ENCODE measurements at regions not wholly inside any gene's neighbourhood (a gene's known extent, or its start where the extent isn't known, plus 50 kb on each side); places are given as distances from the start of the nearest gene placed in this dataset.

DNA sequence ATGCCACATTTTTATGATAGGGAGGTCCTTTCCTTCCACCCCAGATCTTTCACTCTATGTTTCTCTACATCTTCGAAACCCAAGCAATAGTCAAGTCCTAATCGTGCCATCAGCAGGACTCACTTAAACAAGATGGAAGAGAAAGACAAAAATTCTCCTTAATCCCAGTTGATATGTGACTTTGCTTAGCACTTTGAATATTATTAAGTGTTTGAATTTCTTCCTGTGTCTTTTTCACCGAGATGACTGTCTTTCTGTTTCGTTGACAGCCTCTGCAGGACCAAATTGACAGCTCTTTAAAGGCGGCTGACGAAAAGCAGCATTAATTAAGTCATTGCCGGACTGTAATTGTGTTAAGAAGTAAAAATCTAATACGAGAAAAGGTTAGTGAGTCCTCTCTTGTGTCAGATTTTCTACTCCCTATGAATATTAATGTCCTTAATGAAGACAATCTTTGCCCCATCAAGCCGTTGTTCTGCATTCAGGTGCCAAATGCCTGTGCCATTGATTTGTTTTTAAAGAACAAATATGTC lies 208.8 kb upstream of the TSHZ2 start:
- no peak for DNase-seq (ENCODE audit: low read depth)
- no peak overlapping the region for H3K4me3 ChIP-seq (ENCODE audit: low read depth, low read length)
- TF ChIP-seq, protein P1, sequence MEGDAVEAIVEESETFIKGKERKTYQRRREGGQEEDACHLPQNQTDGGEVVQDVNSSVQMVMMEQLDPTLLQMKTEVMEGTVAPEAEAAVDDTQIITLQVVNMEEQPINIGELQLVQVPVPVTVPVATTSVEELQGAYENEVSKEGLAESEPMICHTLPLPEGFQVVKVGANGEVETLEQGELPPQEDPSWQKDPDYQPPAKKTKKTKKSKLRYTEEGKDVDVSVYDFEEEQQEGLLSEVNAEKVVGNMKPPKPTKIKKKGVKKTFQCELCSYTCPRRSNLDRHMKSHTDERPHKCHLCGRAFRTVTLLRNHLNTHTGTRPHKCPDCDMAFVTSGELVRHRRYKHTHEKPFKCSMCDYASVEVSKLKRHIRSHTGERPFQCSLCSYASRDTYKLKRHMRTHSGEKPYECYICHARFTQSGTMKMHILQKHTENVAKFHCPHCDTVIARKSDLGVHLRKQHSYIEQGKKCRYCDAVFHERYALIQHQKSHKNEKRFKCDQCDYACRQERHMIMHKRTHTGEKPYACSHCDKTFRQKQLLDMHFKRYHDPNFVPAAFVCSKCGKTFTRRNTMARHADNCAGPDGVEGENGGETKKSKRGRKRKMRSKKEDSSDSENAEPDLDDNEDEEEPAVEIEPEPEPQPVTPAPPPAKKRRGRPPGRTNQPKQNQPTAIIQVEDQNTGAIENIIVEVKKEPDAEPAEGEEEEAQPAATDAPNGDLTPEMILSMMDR (IDR thresholded peaks at IDR 0.05; ENCODE audit: insufficient read depth, low read length) = no peak

DNA sequence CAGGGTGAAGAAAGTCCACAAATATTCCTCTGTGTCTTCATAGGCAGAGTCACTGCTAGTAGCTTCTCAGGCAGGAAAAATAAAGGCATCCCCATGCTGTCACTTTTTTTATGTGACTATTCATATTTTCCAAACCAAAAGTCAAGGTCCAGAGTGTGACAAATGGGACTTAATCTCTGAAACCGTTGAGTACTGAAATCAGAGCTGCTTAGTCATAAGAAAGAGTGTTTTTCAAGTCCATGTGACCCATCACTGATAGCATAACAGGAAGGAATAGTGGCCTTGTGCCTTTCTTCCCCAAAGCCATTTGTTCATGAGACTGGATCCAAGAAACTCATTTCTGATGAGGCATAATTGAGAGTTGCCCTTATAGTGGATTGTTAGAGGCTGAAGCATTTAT lies 210.3 kb upstream of the TSHZ2 start:
- TF ChIP-seq, protein P1 (IDR thresholded peaks at IDR 0.05; ENCODE audit: insufficient read depth, low read length) = no peak
- H3K4me3 ChIP-seq (ENCODE audit: low read depth, low read length) = no peak overlapping the region
- DNase-seq (ENCODE audit: low read depth) = no peak

DNA sequence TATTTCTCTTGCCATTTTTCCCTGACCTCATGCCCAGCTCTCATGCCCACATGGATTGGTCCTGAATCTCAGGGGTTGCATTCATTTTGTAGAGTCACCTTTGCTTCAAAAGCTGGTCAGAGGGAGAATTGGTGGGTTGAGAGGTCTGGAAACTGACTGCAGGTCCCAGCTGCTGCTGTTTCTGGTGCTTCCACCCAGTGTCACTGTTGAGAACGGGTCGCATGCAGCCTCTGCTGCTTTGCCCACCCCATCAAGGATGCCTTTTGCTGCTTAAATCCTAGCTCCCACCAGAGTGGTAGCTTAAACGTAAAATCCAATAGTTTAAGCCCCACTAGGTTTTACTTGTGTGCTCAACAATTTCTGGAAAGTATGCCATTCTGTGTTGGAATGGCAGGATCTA lies 211.4 kb upstream of the TSHZ2 start:
- TF ChIP-seq, protein P1 (IDR thresholded peaks at IDR 0.05; ENCODE audit: insufficient read depth, low read length) = no peak
- no peak for DNase-seq (ENCODE audit: low read depth)
- no peak overlapping the region for H3K4me3 ChIP-seq (ENCODE audit: low read depth, low read length)

DNA sequence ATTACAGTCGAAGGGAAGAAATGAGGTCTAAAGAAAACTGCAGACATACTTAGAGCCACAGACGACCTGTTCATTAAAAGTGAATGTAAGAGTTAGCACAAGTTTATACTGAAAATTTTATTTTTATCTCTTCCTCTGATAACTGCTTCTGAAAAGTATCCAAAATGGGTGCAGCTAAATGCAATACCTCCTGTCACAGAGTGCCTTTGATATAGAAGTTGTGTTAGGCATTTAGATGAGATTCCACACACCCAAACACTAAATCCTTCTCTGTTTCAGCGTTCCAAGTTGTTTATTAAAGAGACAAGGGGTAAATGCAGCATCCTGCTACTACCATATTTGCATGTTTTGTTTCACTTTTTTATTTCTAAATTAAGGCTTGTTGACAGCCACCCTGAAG lies 214.7 kb upstream of the TSHZ2 start:
- TF ChIP-seq, protein P1 (IDR thresholded peaks at IDR 0.05; ENCODE audit: insufficient read depth, low read length) = no peak
- H3K4me3 ChIP-seq (ENCODE audit: low read depth, low read length) = no peak overlapping the region
- DNase-seq (ENCODE audit: low read depth) = no peak

DNA sequence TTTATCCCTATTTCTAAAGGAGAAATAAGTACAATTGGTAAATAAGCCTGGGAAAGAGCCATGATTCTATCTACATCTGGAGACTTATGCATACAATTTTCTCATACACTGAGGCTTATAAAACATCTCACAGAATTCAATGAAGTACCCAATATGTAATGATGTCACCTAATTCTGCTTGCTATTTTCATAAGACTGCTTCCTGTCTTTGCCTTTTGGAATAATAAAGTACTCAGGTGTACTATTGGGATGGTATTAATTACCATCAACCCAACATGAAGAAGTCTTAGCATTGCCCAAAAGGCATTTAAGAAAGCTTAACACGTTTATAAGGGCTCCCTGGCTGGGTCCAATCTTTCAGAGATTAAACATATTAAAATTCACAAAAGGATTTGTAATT lies 216.4 kb upstream of the TSHZ2 start:
- TF ChIP-seq, protein P1 (IDR thresholded peaks at IDR 0.05; ENCODE audit: insufficient read depth, low read length) = no peak
- DNase-seq (ENCODE audit: low read depth) = no peak

DNA sequence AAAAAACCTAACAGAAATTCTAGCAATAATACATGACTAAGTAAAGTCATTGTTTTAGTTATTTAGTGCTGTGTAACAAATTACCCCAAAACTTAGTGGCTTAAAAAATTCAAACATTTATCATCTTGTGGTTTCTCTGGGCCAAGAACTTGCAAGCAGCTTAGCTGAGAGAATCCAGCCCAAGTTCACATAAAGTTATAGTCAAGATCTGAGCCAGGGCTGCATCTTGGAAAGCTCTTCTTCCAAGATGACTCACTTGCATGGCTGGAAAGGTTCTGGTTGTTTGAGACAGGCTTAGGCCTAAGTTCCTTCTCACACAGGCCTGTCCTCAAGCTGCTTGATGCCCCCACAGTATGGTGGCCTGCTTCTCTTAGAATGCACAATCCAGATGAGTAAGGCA lies 217.8 kb upstream of the TSHZ2 start:
- TF ChIP-seq, protein P1 (IDR thresholded peaks at IDR 0.05; ENCODE audit: insufficient read depth, low read length) = no peak
- H3K4me3 ChIP-seq (ENCODE audit: low read depth, low read length) = no peak overlapping the region
- no peak for DNase-seq (ENCODE audit: low read depth)

More for the DNA sequence above, 216.4 kb upstream of the TSHZ2 start:
- H3K4me3 ChIP-seq (ENCODE audit: low read depth, low read length) = no peak overlapping the region

DNA sequence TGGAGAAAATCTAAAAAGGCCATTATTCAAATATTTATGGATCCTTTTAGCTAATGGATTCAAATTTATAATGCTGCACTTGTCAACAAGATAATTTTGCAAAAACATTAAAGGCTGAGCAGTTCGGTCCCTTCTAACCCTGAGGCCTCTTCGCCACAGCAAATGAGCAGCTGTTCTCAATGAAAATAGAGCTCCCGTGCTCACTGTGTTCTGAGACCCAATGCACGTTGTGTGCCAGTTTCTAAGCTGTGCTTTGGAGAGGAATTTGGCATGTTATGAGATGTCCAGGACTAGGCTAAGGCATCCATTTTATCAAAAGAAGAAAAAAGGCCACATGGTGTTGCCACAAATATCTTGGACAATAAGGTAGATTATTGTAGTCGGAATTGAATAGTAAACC lies 220.1 kb upstream of the TSHZ2 start:
- DNase-seq (ENCODE audit: low read depth) = no peak
- TF ChIP-seq, protein P1 (IDR thresholded peaks at IDR 0.05; ENCODE audit: insufficient read depth, low read length) = no peak
- H3K4me3 ChIP-seq (ENCODE audit: low read depth, low read length) = no peak overlapping the region
